ENCODE measurements at regions not wholly inside any gene's neighbourhood (a gene's known extent, or its start where the extent isn't known, plus 50 kb on each side); places are given as distances from the start of the nearest gene placed in this dataset.

DNA sequence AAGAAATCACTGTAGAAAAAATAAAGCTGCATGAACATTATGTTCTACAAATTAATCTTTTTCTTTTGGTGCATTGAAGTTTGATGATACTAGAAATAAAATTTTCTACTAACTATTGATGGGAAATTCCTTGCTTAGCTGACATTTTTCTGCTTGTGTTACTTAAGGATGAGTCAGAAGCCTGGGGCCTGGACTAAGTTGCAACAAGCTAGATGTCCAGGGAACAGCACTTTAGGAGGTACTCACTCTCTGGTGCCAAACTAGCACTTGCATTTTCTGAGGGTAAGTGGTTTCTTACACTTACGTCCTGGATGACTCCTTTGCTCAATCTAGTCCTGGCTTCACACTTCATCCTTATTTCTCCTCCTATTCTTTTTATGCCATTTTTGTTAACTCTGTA, 945.1 kb downstream of the IGSF11 start:
- H3K36me3 Mint-ChIP-seq (ENCODE audit: low read depth, unreplicated experiment) = no peaks in the 10 kb centered on the region
- Histone ChIP-seq H4K20me1 (ENCODE audit: insufficient read depth, low read length) (no peaks in the 10 kb centered on the region), H3K4me2 (ENCODE audit: low read length) (no peak overlapping the region), H3K79me2 (ENCODE audit: insufficient read depth, low read length) (no peaks in the 10 kb centered on the region), H3K9ac (ENCODE audit: low read length) (no peak overlapping the region), H3K9me3 (ENCODE audit: insufficient read depth, low read depth, low read length) (peaks cover 4% of the 10 kb centered on the region), H3K4me3 (ENCODE audit: insufficient read depth, low read depth, low read length) (no peak overlapping the region), H3K27me3 (ENCODE audit: insufficient read depth, low read length) (no peaks in the 10 kb centered on the region), H3K27ac (ENCODE audit: low read depth, low read length) (no peak overlapping the region), H2AFZ (ENCODE audit: low read depth, low read length) (no peak overlapping the region), H3K36me3 (ENCODE audit: insufficient read depth, low read length) (no peaks in the 10 kb centered on the region), H3K4me1 (ENCODE audit: insufficient read depth, low read length) (no peaks in the 10 kb centered on the region)
- FAIRE-seq (no peak), DNase-seq (ENCODE audit: low read depth) (peak; percentile 10)
- H3K9me3 Mint-ChIP-seq (ENCODE audit: unreplicated experiment) = peaks cover 14% of the 10 kb centered on the region
- H3K27ac Mint-ChIP-seq (ENCODE audit: unreplicated experiment) = no peak overlapping the region
- H3K4me1 Mint-ChIP-seq (ENCODE audit: low read depth, unreplicated experiment) = peaks cover 3% of the 10 kb centered on the region
- H3K27me3 Mint-ChIP-seq (ENCODE audit: low read depth, unreplicated experiment) = no peaks in the 10 kb centered on the region
- TF ChIP-seq EZH2 (IDR thresholded peaks at IDR 0.05; ENCODE audit: insufficient read depth, low read length) = no peak
- TF ChIP-seq, protein P1, sequence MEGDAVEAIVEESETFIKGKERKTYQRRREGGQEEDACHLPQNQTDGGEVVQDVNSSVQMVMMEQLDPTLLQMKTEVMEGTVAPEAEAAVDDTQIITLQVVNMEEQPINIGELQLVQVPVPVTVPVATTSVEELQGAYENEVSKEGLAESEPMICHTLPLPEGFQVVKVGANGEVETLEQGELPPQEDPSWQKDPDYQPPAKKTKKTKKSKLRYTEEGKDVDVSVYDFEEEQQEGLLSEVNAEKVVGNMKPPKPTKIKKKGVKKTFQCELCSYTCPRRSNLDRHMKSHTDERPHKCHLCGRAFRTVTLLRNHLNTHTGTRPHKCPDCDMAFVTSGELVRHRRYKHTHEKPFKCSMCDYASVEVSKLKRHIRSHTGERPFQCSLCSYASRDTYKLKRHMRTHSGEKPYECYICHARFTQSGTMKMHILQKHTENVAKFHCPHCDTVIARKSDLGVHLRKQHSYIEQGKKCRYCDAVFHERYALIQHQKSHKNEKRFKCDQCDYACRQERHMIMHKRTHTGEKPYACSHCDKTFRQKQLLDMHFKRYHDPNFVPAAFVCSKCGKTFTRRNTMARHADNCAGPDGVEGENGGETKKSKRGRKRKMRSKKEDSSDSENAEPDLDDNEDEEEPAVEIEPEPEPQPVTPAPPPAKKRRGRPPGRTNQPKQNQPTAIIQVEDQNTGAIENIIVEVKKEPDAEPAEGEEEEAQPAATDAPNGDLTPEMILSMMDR (IDR thresholded peaks at IDR 0.05; ENCODE audit: insufficient read depth, low read depth, low read length) = no peak
- no peak overlapping the region for H3K4me3 Mint-ChIP-seq (ENCODE audit: unreplicated experiment)

DNA sequence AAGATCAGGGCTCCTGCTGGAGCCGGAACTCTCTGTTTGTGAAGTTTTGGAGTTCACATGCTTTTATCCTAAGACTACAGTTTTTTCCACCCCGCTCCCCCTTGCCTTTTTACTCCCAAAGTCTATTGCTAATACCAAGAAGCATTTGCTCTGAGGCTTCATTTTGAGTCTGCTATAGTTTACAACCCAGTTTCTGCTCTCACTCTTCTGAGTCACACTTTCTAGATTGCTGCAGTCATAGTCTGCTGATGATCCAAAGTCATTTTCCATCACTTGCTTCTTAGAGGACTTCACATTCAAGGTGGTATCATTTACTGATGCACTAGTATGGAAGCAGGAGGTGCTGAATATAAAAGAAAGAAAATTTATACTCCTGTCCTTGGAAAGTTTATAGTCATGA, 937.4 kb downstream of the IGSF11 start:
- Histone ChIP-seq H3K9ac (ENCODE audit: low read length) (no peak overlapping the region), H4K20me1 (ENCODE audit: insufficient read depth, low read length) (no peaks in the 10 kb centered on the region), H3K9me3 (ENCODE audit: insufficient read depth, low read depth, low read length) (peaks cover 4% of the 10 kb centered on the region), H3K36me3 (ENCODE audit: insufficient read depth, low read length) (no peaks in the 10 kb centered on the region), H3K27me3 (ENCODE audit: insufficient read depth, low read length) (no peaks in the 10 kb centered on the region), H3K79me2 (ENCODE audit: insufficient read depth, low read length) (no peaks in the 10 kb centered on the region), H3K4me2 (ENCODE audit: low read length) (no peak overlapping the region), H2AFZ (ENCODE audit: low read depth, low read length) (no peak overlapping the region), H3K4me3 (ENCODE audit: insufficient read depth, low read depth, low read length) (no peak overlapping the region), H3K27ac (ENCODE audit: low read depth, low read length) (no peak overlapping the region), H3K4me1 (ENCODE audit: insufficient read depth, low read length) (no peaks in the 10 kb centered on the region)
- Mint-ChIP-seq H3K4me3 (ENCODE audit: unreplicated experiment) (no peak overlapping the region), H3K9me3 (ENCODE audit: unreplicated experiment) (peaks cover 12% of the 10 kb centered on the region), H3K27me3 (ENCODE audit: low read depth, unreplicated experiment) (no peaks in the 10 kb centered on the region), H3K27ac (ENCODE audit: unreplicated experiment) (no peak overlapping the region), H3K36me3 (ENCODE audit: low read depth, unreplicated experiment) (no peaks in the 10 kb centered on the region), H3K4me1 (ENCODE audit: low read depth, unreplicated experiment) (peaks cover 24% of the 10 kb centered on the region)
- FAIRE-seq (no peak), DNase-seq (ENCODE audit: low read depth) (no peak)
- TF ChIP-seq EZH2 (IDR thresholded peaks at IDR 0.05; ENCODE audit: insufficient read depth, low read length) = no peak
- TF ChIP-seq, protein P1 (IDR thresholded peaks at IDR 0.05; ENCODE audit: insufficient read depth, low read depth, low read length) = no peak

DNA sequence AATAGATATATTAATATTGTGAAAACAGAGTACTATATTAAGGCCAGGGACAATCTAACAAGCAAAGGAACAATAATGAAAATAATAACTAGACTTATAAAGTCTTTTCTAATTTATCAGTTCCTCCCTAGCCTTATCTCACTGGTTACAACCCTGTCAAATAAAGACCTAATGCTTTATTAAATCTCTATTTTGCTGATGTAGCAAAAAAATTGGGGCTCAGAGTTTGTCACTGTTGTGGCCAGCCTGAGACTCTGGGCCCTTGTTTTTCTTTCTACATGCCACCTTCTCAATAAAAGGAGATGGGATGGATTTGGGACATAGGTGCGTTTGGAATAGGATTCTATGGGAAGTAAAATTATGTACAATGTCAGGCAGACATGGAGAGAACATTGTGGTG, 937.0 kb downstream of the IGSF11 start:
- TF ChIP-seq, protein P1 (IDR thresholded peaks at IDR 0.05; ENCODE audit: insufficient read depth, low read depth, low read length) = no peak
- TF ChIP-seq EZH2 (IDR thresholded peaks at IDR 0.05; ENCODE audit: insufficient read depth, low read length) = no peak
- H3K4me1 Mint-ChIP-seq (ENCODE audit: low read depth, unreplicated experiment) = peaks cover 28% of the 10 kb centered on the region
- H3K4me3 Mint-ChIP-seq (ENCODE audit: unreplicated experiment) = no peak overlapping the region
- H3K27ac Mint-ChIP-seq (ENCODE audit: unreplicated experiment) = no peak overlapping the region
- no peaks in the 10 kb centered on the region for H3K36me3 ChIP-seq (ENCODE audit: insufficient read depth, low read length)
- H3K9ac ChIP-seq (ENCODE audit: low read length) = no peak overlapping the region
- H3K4me2 ChIP-seq (ENCODE audit: low read length) = no peak overlapping the region
- no peaks in the 10 kb centered on the region for H4K20me1 ChIP-seq (ENCODE audit: insufficient read depth, low read length)
- H3K9me3 Mint-ChIP-seq (ENCODE audit: unreplicated experiment) = peaks cover 8% of the 10 kb centered on the region
- H3K4me3 ChIP-seq (ENCODE audit: insufficient read depth, low read depth, low read length) = no peak overlapping the region
- no peaks in the 10 kb centered on the region for H3K27me3 ChIP-seq (ENCODE audit: insufficient read depth, low read length)
- H2AFZ ChIP-seq (ENCODE audit: low read depth, low read length) = no peak overlapping the region
- H3K36me3 Mint-ChIP-seq (ENCODE audit: low read depth, unreplicated experiment) = no peaks in the 10 kb centered on the region
- no peak overlapping the region for H3K27ac ChIP-seq (ENCODE audit: low read depth, low read length)
- no peaks in the 10 kb centered on the region for H3K4me1 ChIP-seq (ENCODE audit: insufficient read depth, low read length)
- DNase-seq (ENCODE audit: low read depth) = no peak
- FAIRE-seq = no peak
- peaks cover 4% of the 10 kb centered on the region for H3K9me3 ChIP-seq (ENCODE audit: insufficient read depth, low read depth, low read length)
- H3K79me2 ChIP-seq (ENCODE audit: insufficient read depth, low read length) = no peaks in the 10 kb centered on the region
- no peaks in the 10 kb centered on the region for H3K27me3 Mint-ChIP-seq (ENCODE audit: low read depth, unreplicated experiment)

Measured in astrocyte (in vitro differentiated cells and primary cell).